ENCODE measurements at regions not wholly inside any gene's neighbourhood (a gene's known extent, or its start where the extent isn't known, plus 50 kb on each side); places are given as distances from the start of the nearest gene placed in this dataset.

- H3K27me3 ChIP-seq (ENCODE audit: insufficient read depth, low read depth) = peaks cover 91% of the 10 kb centered on the region
- H4K20me1 ChIP-seq (ENCODE audit: insufficient read depth) = no peaks in the 10 kb centered on the region
- no peak overlapping the region for H3K4me2 ChIP-seq
- ChIA-PET POLR2A (ENCODE audit: unreplicated experiment) (no interaction called here), CTCF (no interaction called here)
- H3K9me3 ChIP-seq (ENCODE audit: insufficient read depth, low read depth) = no peaks in the 10 kb centered on the region
- no peaks in the 10 kb centered on the region for H3K36me3 ChIP-seq (ENCODE audit: low read depth)
- H2AFZ ChIP-seq = no peak overlapping the region
- DNase-seq = no peak
- H3K79me2 ChIP-seq (ENCODE audit: low read depth) = no peaks in the 10 kb centered on the region
- no peak for TF ChIP-seq EZH2 (IDR thresholded peaks at IDR 0.05; ENCODE audit: low read depth)
- H3K4me3 ChIP-seq = no peak overlapping the region
- H3K9me2 ChIP-seq (ENCODE audit: insufficient read depth) = no peaks in the 10 kb centered on the region
- intact Hi-C loops (cut with micrococcal nuclease; ENCODE audit: unreplicated experiment) = no loop called here
- H3K4me1 ChIP-seq (replicated peaks; ENCODE audit: insufficient read depth) = no peaks in the 10 kb centered on the region
- no TSS peak for BruUV-seq (replicated peaks)
- H3F3A ChIP-seq (ENCODE audit: insufficient read depth, low read depth) = no peaks in the 10 kb centered on the region
- H3K27ac ChIP-seq = no peak overlapping the region
These were observed 58.1 kb downstream of the UNCX start for GRCh38 chr7:1290679-1291356.

GRCh38 chr7:1291357-1291689 is 58.7 kb downstream of the UNCX start:
- H3K27ac ChIP-seq = no peak overlapping the region
- POLR2A ChIA-PET (ENCODE audit: unreplicated experiment) = no interaction called here
- H3K4me3 ChIP-seq = no peak overlapping the region
- CTCF ChIA-PET = no interaction called here
- H3K36me3 ChIP-seq (ENCODE audit: low read depth) = no peaks in the 10 kb centered on the region
- DNase-seq = no peak
- no peaks in the 10 kb centered on the region for H4K20me1 ChIP-seq (ENCODE audit: insufficient read depth)
- TF ChIP-seq EZH2 (IDR thresholded peaks at IDR 0.05; ENCODE audit: low read depth) = no peak
- TF ChIP-seq CTCF (conservative IDR thresholded peaks at IDR 0.05) = no peak
- intact Hi-C loops (cut with micrococcal nuclease; ENCODE audit: unreplicated experiment) = no loop called here
- H2AFZ ChIP-seq = no peak overlapping the region
- peaks cover 91% of the 10 kb centered on the region for H3K27me3 ChIP-seq (ENCODE audit: insufficient read depth, low read depth)
- H3K9me3 ChIP-seq (ENCODE audit: insufficient read depth, low read depth) = no peaks in the 10 kb centered on the region
- BruUV-seq (replicated peaks) = no TSS peak
- H3K79me2 ChIP-seq (ENCODE audit: low read depth) = no peaks in the 10 kb centered on the region
- no peak overlapping the region for H3K4me2 ChIP-seq
- no peaks in the 10 kb centered on the region for H3K4me1 ChIP-seq (replicated peaks; ENCODE audit: insufficient read depth)
- H3K9me2 ChIP-seq (ENCODE audit: insufficient read depth) = no peaks in the 10 kb centered on the region
- H3F3A ChIP-seq (ENCODE audit: insufficient read depth, low read depth) = no peaks in the 10 kb centered on the region

- no peak overlapping the region for H3K4me3 ChIP-seq
- no peak for DNase-seq
- no peaks in the 10 kb centered on the region for H3K9me2 ChIP-seq (ENCODE audit: insufficient read depth)
- H3K79me2 ChIP-seq (ENCODE audit: low read depth) = no peaks in the 10 kb centered on the region
- no peaks in the 10 kb centered on the region for H3K36me3 ChIP-seq (ENCODE audit: low read depth)
- no peak overlapping the region for H3K4me2 ChIP-seq
- H3F3A ChIP-seq (ENCODE audit: insufficient read depth, low read depth) = no peaks in the 10 kb centered on the region
- no peaks in the 10 kb centered on the region for H4K20me1 ChIP-seq (ENCODE audit: insufficient read depth)
- TF ChIP-seq EZH2 (IDR thresholded peaks at IDR 0.05; ENCODE audit: low read depth) (no peak), CTCF (conservative IDR thresholded peaks at IDR 0.05) (no peak)
- H3K9me3 ChIP-seq (ENCODE audit: insufficient read depth, low read depth) = no peaks in the 10 kb centered on the region
- no TSS peak for BruUV-seq (replicated peaks)
- CTCF ChIA-PET = no interaction called here
- no peak overlapping the region for H2AFZ ChIP-seq
- POLR2A ChIA-PET (ENCODE audit: unreplicated experiment) = no interaction called here
- H3K27ac ChIP-seq = no peak overlapping the region
- H3K4me1 ChIP-seq (replicated peaks; ENCODE audit: insufficient read depth) = no peaks in the 10 kb centered on the region
- peaks cover 91% of the 10 kb centered on the region for H3K27me3 ChIP-seq (ENCODE audit: insufficient read depth, low read depth)
- intact Hi-C loops (cut with micrococcal nuclease; ENCODE audit: unreplicated experiment) = no loop called here
These were observed 59.4 kb downstream of the UNCX start for GRCh38 chr7:1291845-1292765.

All from PC-9 (cell line).